NCI-H526 treated with DMSO at 0.1 percent for 48 hours (cell line): ENCODE measurements at regions not wholly inside any gene's neighbourhood (a gene's known extent, or its start where the extent isn't known, plus 50 kb on each side); places are given as distances from the start of the nearest gene placed in this dataset.
A peak's percentile ranks its signal among the peaks of the same experiment; 100 is the strongest.
"Not testable (repeated sequence)": the region's sequence is repeated elsewhere in the genome, so short reads cannot be mapped to it uniquely, and the experiment has no call there.

ENCODE experiments used
- DNase-seq: peaks from one replicate; lab custom pipeline; 2025; lab: John Stamatoyannopoulos, UW

DNA sequence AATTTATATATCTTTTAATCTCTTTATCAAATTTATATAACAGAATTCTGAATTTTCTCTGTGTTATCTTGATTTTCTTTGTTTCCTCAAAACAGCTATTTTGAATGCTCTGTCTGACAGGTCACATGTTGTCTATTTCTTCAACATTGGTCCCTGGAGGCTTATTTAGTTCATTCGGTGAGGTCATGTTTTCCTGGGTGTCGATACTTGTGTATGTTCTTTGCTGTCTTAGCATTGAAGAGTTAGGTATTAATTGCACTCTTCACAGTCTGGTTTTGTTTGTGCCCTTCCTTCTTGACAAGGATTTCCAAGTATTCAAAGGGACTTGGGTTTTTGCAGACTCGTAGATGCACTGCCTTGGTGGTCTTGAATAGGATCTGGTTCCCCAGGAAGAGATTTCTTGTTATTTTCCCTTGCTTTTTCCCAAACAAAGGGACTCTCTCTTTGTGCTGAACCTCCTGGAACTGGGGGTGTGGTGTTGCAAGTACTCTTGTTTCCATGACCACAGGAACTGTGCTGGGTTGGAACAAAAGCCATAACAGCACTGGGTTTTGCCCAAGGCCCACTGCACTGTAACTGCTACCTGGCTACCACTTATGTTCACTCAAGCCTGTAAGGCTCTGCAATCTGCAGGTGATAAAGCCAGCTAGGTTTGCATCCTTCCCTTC lies 1483.0 kb downstream of the CDH8 start:
- DNase-seq = no peak

DNA sequence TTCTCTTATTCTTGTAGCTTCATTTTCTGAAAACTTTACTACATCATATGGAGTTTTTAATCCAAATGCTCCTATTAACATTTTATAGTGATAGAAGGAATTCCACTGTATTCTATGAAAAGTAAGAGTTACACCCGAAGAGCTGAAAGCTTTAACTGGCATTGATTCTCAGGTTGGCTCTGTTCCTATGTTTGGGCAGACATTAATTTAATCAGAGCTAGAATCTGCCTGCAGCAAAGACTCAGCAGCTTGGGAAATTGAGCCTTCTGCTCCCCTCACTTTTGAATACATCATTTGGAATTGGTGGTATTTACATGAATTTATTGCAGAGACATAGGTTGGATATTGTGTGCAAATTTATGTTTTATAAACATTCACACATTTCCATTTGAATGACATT lies 1494.7 kb downstream of the CDH8 start:
- no peak for DNase-seq

DNA sequence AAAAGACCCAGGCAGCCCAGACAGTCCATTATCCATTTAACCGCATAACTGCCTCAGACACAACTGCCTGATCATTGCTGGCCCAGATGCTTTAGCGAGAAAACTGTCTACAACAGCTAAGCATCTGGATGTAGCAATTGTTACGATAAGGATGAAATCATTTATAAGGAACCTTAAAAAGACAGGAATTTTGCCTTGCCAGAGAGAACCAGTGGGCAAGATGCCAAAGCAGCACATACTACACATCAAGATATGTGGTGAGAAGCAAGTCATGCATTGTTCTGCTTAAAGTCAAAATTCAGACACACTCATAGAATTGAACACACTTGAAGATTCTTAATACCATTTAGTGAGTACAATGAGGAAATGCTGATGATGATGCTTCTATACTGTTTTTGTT lies 1525.3 kb downstream of the CDH8 start:
- no peak for DNase-seq

DNA sequence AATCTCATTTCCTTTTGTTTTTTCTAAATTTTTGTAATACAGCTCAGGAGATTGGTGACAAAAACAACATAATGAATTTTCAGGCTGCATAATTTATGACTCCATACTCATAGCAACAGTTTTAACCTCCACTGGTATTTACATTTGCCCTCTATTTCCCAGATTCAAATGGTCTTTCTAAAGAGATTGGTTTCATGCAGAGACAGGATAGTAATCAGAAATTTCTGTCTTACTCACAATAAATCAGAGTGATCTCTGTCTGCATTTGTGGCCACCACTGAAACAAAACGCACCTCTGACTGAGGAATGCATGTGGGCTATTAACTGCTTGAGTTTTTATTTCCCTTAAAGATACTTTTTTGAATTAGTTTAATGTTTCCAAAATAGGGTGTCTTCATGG lies 1526.0 kb downstream of the CDH8 start:
- DNase-seq = no peak

DNA sequence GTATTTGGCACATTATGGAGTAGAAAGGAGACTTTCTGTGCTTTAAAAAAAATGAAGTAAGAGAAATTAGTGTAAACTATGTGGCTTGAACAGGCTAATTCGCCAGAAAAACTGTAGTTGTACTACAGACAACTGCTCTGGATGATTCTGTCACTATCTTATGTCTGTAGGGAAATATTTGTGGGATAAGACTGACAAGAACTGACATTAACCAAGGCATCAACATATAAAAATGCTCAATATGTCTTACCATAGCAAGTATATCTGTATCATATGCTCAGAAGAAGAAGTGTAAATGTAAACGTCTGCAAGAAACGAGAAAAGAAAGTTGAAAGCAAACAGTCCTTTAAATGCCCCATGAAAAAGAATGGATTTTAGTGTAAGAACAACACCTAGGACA lies 1545.0 kb downstream of the CDH8 start:
- no peak for DNase-seq

DNA sequence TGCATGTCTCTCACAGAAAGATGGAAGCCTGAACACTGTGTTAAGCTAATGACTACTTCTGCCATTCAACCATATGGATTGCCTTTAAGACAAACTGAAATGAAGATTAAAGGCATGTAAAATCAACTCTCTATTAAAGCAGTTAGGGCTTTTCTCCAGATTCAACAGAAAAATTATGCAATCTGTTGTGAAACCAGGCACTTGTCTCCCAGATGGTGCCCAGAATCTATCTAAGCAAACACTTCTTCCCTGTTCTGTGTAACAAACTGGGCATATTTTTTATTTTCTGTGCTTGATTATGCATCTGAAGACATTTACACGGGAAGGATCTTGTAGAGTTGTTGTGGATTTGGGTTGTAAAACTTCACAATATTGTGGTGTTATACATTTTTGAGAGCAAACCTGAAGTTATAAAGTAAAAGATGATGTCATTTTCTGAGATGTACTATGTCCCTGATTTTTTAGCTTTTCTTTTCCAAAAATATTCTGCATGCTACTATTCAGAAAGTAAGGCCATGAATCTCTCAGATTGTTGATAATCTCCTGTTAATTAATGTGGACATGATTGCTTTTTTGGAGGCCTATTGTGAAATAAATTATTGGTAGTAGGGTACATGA lies 1550.3 kb downstream of the CDH8 start:
- DNase-seq = no peak

DNA sequence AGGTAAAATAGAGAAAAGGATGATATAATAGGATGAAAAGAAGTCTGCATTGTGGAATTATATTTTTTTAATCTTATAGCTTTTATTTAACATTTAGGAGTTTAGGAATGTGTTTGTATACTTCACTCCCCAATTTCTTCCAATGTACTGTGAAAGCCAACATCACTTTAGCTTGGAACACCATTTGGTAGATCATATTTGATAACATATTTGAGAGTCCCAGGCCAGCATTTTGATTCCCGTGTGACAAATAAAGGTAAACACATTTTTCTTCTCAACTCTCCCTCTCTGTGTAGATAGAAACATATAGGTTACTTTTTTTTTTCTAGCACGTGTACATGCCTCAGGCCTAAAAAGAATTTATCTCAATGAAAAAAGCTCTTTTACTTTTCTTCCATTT lies 1551.3 kb downstream of the CDH8 start:
- no peak for DNase-seq

DNA sequence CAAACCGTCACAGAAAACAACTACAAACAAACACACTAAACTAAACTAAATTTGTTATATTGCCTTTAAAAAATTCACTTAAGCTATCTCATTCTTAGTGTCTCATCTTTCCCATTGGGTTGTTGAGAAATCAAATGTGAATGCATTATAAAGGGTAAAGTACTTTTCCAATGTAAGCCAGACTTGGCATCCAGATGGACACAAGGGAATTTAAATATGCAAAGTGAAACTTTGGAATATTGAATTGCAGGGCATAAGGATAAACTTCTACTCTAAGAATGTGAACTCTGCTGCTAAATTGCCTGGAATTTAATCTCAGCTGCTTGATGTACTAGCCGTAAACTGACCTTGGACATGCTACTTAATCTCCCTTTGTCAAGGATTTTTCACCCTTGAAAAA lies 1554.6 kb downstream of the CDH8 start:
- DNase-seq = peak; percentile 17

DNA sequence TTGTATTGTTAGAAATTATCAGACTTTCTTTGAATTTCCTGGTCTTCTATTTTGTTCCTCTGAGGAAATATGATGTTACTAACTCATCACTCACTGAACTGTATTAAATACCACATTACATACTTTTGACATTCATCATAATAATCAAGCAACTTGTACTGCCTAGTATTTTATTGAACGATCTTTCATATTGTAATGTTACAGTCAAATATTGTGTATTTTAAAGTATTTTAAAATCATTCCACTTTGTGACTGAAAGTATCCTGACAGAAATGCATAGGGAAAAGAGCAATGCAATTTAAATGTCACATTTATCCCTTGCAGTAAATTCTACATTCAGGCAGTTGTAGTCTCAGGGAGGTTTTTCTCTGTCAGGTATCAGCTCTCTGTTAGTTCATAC lies 1557.4 kb downstream of the CDH8 start:
- no peak for DNase-seq

DNA sequence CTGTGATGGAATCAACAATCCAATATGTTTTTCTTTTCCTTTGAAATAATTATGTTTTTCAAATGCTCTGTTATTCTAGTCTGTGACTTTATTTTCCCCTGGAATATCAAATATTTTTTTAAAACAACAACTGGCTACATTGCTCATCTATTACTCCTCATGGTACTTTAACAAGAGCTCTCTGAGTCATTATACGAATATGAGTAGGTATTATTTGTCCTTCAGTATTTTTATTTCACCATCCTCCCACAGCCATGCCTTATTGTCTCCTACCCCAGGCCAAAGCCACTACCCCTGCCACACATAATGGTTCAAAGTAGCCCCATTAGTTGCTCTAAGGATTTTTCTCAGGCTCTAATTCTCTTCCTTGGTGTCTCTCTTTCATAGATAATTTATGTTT lies 1572.3 kb downstream of the CDH8 start:
- no peak for DNase-seq

DNA sequence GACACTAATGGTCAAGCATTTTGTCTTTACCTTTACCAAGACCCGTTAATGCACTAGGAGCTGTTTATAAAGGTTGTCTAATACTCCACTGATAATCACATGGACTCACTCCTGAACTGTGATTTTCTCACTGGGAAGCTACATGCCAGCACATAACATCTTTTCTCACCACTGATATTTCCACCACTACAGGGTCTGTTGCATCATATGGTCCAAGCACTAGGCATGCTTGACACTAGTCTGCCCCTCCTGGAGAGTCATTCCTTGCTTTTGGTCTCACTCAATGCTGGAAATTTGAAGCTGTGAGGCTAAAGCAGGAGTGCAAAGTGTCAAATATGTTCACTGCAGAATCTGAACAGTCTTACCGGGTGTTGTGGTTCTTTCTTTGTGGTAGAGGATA lies 1576.8 kb downstream of the CDH8 start:
- no peak for DNase-seq

DNA sequence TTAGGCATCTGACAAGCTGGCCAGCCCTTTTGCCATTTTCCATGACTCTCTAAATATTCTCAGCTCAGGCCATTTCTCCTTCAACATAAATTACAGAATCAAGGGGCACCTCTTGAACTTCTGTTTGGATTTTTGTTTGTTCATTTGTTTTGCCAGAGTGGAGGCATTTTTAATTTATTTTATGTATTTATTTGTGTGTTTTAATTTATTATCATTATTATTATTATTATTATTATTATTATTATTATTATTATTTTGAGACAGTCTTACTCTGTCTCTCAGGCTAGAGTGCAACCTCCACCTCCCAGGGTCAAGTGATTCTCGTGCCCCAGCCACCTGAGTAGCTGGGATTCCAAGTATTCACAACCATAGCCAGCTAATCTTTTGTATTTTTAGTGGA lies 1578.0 kb downstream of the CDH8 start:
- DNase-seq = no peak

DNA sequence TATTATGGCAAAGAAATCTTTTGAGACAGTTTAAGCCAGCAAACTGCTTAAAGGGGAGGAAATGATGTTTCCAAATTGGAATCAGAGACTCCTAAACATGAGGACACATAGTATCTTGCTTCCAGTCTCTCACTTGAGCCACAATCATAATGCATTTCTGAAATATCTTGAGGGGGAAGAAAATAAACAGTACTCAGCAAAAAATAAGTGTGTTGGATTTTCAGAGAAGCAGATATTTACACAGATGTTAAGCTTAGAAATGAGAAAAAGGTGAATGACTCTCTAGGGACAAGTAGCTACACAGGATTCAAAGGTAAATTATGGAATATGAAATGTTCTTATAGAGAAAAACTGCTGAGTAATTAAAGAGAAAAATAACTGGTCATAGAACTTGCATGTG lies 1583.6 kb downstream of the CDH8 start:
- DNase-seq = no peak

DNA sequence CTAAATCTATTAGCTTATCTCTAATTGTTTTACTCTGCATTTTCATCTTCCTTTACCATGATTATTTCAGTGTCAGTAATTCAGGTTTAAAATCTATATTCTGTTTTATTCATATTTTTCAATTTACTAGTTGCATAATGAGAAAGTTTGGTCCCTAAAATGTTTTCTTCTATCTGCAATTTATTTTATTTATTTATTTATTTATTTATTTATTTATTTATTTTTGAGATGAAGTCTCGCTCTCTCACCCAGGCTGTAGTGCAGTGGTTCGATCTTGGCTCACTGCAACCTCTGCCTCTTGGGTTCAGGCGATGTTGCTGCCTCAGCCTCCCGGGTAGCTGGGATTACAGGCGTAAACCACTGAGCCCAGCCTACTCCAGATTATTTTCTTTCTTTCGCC lies 1597.3 kb downstream of the CDH8 start:
- DNase-seq = no peak

DNA sequence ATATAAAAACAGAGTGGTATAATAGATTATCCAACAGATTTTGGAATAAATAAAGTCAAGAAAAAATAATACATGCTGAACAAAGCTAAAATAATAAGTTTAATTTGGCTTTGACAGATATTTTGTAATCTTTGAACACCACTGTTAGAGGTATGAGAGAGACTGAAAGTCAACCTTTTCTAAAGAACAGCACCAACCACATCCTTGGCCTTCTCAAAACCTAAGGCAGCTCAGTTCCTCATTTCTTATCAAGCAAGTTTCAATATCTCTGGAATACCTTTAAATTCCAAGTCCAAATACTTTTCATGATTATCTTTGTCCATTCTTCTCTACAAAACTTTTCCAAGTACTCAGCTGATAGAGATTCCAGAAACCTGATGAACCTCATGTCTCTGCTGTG lies 1603.8 kb downstream of the CDH8 start:
- no peak for DNase-seq

DNA sequence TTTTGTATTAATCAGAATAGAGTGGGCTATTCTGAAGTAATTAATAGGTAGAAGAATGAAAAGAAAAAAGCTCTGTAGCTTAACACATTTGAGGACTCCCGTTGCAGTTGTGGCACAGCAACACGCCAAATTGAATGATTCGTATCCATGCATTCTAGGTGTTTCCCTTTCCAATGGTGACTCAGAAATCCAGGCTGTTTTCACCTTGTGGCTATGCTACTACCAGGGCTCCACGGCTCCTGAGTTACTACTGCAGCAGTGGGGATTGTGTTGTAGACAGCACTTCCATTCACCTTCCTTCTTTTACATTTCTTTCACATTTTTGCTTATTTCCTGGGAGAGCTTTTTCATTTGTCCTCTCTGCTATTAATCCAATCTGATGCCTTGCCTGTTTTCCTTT lies 1616.4 kb downstream of the CDH8 start:
- no peak for DNase-seq

DNA sequence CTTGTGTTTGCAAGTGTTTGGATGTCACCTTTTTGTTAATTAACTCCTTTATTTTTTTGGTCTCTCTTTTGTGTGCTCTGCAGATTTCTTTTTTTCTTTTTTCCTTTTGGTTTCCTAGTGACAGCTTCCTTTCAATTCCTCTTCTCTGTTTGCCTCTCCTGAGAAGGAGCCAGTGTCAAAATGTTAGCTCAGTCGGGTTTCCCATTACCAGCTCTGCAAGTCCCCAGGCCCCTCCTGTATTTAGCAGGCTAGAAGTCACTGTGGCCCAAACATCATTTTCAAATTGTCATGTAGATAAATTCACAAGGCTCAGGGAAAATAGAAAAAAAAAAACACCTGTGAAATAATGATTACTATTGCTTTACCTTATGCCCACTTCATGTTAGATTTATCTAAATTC lies 1621.6 kb downstream of the CDH8 start:
- no peak for DNase-seq

DNA sequence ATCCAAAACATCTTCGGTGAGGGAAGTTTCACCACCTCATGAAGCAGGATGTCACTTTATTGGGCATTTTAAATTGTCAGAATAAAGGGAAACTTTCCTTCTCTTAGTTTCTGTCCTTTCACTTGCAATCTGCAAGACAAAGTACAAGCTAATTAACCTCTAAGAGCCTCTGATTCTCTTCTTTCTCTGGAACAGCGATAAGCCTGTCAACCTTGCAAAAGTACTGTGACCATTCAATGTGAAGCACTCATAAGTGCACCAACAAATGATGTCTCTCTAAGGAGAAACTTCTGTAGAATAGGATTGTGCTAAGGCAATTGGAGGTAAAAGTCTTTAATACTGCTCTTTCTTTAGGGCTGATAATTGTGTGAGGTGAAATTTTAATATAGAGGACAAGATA lies 1622.3 kb downstream of the CDH8 start:
- DNase-seq = no peak

DNA sequence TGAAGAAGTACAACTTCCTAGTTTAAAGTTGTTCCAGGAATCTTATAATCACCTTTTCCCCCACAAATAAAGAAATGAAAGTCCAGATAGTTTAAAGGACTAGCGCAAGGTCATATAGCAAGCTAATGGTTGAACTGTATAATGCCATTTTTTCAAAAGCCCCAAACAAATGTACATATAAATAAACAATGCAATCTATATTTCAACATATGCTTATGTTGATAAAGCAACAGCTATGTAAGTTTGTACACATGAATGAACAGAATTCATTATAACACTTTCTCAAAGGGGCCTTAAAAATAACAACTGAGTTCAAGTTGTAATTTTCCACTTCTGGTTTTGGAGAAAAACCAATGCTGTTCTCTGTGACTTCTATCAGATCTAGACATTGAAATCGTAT lies 1628.6 kb downstream of the CDH8 start:
- DNase-seq = no peak

DNA sequence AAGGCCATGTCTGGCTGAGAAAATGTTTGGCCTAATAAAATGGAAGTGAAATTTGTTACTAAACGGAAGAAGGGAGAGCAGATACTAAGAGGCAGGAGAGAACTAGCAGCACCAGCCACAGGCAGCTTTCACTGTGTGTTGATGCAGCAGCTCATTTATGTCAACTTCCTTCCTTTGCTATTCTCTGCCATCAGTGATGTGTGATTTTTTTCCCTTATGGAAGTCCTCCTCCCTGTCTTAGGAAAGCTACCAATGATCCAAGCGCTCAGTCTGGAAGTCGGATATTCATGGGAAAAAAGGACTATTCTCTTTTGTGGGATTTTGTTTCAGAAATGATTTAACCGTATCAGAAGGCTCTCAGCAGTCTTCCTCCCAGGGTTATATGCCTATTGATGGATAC lies 1629.2 kb downstream of the CDH8 start:
- DNase-seq = no peak

DNA sequence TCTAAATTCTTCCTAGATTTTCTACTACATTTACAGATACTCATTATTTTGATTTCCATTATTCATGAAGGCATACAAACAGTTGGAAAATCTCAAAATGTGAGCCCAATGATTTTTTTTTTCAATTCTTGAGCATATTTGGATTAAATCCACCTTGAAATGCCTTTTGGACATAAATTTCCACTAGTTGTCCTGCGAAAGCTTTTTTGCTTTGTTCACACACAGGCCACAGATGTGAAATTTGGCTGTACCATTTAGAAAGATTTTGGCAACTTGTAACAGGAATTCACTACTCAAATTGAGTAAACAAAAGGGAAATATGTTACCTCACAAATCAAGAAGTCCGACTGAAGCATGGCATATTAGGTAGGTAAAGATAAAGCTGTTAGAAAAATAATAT lies 1631.0 kb downstream of the CDH8 start:
- no peak for DNase-seq

DNA sequence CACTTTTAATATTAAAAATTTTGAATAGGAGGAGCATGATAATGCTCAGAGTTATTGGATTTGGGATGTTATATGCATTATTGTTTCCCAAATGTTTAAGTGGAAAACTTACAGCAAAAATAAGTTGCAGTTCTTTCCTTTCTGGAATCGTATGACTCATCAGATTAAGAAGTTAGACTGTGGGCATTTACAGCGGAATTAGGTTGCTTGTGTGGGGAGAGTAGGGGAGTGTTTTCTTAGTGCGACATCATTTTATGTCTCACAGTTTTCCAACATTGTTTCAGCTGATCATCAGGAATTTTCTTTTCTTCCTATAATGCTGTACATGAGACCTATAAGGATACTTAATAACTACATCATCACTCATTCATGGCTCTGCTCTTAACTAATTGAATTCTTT lies 1631.8 kb downstream of the CDH8 start:
- DNase-seq = no peak

DNA sequence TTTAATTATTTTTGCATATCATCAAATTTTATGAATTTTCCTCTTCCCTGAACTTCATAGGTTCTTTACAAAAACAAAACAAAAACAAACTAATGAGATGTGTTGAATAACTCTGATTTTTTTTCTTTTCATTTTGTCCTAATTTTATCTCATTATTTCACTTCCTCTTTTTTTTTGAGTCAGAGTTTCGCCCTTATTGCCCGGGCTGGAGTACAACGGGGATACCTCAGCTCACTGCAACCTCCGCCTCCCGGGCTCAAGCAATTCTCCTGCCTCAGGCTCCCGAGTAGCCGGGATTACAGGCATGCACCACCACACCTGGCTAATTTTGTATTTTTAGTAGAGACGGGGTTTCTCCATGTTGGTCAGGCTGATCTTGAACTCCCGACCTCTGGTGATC lies 1633.3 kb downstream of the CDH8 start:
- not testable (repeated sequence) for DNase-seq

DNA sequence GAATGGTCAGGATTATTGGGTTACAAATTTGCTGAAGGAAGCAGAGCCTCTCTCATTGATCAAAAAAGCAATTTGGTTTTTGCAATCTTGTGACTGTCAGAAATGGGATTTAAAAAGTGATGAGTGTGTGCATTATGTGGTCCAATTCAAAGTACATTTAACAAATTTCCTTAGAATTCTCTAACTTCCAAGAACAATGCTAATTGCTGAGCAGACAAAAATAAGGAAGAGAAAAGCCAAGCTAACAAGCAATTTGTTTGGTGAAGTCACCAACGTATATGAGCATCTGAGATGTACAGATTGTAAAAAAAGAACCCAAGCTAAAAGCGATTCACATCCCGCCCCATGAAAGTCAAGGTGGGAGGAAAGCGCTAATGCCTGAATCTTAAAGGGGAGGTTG lies 1643.9 kb downstream of the CDH8 start:
- no peak for DNase-seq
